ENCODE measurements at regions not wholly inside any gene's neighbourhood (a gene's known extent, or its start where the extent isn't known, plus 50 kb on each side); places are given as distances from the start of the nearest gene placed in this dataset.

DNA sequence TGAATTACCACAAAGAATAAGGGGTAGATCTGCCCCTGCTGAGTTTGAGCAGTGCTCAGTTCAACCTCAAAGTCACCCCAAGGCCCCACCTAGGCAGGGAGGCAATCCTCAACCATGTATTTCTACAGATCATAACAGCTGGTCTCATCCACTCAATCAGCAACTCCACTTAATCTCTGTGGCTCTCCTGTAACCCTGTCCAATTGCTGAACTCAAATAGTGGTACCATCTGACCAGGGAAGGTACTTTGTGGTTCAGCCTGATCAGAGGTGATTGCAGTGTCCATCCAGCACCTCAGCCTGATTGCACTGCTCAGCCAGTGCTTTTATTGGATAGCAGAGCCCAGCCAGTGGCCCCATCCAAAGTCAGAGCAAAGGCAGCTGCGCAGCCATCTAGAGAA is 91.0 kb upstream of the SLC4A10 start:
- TF ChIP-seq, protein P1, sequence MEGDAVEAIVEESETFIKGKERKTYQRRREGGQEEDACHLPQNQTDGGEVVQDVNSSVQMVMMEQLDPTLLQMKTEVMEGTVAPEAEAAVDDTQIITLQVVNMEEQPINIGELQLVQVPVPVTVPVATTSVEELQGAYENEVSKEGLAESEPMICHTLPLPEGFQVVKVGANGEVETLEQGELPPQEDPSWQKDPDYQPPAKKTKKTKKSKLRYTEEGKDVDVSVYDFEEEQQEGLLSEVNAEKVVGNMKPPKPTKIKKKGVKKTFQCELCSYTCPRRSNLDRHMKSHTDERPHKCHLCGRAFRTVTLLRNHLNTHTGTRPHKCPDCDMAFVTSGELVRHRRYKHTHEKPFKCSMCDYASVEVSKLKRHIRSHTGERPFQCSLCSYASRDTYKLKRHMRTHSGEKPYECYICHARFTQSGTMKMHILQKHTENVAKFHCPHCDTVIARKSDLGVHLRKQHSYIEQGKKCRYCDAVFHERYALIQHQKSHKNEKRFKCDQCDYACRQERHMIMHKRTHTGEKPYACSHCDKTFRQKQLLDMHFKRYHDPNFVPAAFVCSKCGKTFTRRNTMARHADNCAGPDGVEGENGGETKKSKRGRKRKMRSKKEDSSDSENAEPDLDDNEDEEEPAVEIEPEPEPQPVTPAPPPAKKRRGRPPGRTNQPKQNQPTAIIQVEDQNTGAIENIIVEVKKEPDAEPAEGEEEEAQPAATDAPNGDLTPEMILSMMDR (IDR thresholded peaks at IDR 0.05; ENCODE audit: extremely low read depth in 1 of 2, insufficient read depth in 1 of 2, low read depth in 1 of 2, low read length in 2 of 2) = no peak
- TF ChIP-seq POLR2A (IDR thresholded peaks at IDR 0.05; ENCODE audit: low read depth, low read length) (no peak), EZH2 (IDR thresholded peaks at IDR 0.05; ENCODE audit: borderline replicate concordance, low read depth, low read length, severe bottlenecking) (no peak), MYC (IDR thresholded peaks at IDR 0.05; ENCODE audit: low read depth, low read length) (no peak), POLR2AphosphoS5 (IDR thresholded peaks at IDR 0.05; ENCODE audit: insufficient read depth, low read depth, low read length) (no peak), FOS (IDR thresholded peaks at IDR 0.05; ENCODE audit: borderline replicate concordance, insufficient read depth, low read length) (no peak)
- TF ChIP-seq, protein P2, sequence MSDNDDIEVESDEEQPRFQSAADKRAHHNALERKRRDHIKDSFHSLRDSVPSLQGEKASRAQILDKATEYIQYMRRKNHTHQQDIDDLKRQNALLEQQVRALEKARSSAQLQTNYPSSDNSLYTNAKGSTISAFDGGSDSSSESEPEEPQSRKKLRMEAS (IDR thresholded peaks at IDR 0.05; ENCODE audit: insufficient read depth, insufficient read length) = no peak
